Lung (tissue), 11 donors: ENCODE measurements at regions not wholly inside any gene's neighbourhood (a gene's known extent, or its start where the extent isn't known, plus 50 kb on each side); places are given as distances from the start of the nearest gene placed in this dataset.
A peak's percentile ranks its signal among the peaks of the same experiment; 100 is the strongest.

Source experiments
- ATAC-seq: fragments of 200-7000 bp; cut with Tn5 transposase; one replicate; pipeline ENCODE4 v1.9.1; 2020; ENCODE audit warnings: moderate number of reproducible peaks; ENCODE audit not compliant: insufficient read depth, low FRiP score
- DNase-seq, 3 donors: peaks; one replicate each; pipeline ENCODE4 v3.0.0-alpha.2; 2013 to 2017
- H3K27ac ChIP-seq, 2 donors: one replicate each; pipeline ENCODE4 v1.5.1; 2013; ENCODE audit warnings: mild to moderate bottlenecking in 2 of 2, moderate library complexity in 2 of 2, control low read depth in 1 of 2, inconsistent platforms in 1 of 2, low read depth in 1 of 2, low read length in 1 of 2
- H3K27me3 ChIP-seq, 3 donors: one replicate each; pipeline ENCODE4 v1.5.1; 2013; ENCODE audit warnings: low read length in 2 of 3; ENCODE audit not compliant: control insufficient read depth in 3 of 3, insufficient read depth in 3 of 3
- H3K36me3 ChIP-seq, 4 donors: one replicate each; pipeline ENCODE4 v1.5.1; 2013; ENCODE audit warnings: low read length in 4 of 4, mild to moderate bottlenecking in 1 of 4, moderate library complexity in 1 of 4; ENCODE audit not compliant: control insufficient read depth in 4 of 4, insufficient read depth in 4 of 4
- H3K4me1 ChIP-seq, 5 donors: one replicate each; pipeline ENCODE4 v1.5.1; 2013; ENCODE audit warnings: low read length in 5 of 5, mild to moderate bottlenecking in 2 of 5, moderate library complexity in 1 of 5; ENCODE audit not compliant: control insufficient read depth in 5 of 5, insufficient read depth in 5 of 5
- H3K4me3 ChIP-seq: one replicate; pipeline ENCODE4 v1.5.1; 2013; ENCODE audit warnings: mild to moderate bottlenecking, control low read depth, moderate library complexity
- H3K9ac ChIP-seq, 2 donors: one replicate each; pipeline ENCODE4 v1.5.1; 2013; ENCODE audit warnings: low read length in 2 of 2, control low read depth in 1 of 2; ENCODE audit not compliant: insufficient read depth in 1 of 2
- H3K9me3 ChIP-seq, 4 donors: one replicate each; pipeline ENCODE4 v1.5.1; 2013; ENCODE audit warnings: low read length in 3 of 4, mild to moderate bottlenecking in 1 of 4, moderate library complexity in 1 of 4; ENCODE audit not compliant: control insufficient read depth in 4 of 4, insufficient read depth in 3 of 4
- CTCF ChIP-seq: IDR thresholded peaks from 2 replicates; pipeline ENCODE4 v1.5.1; 2012; ENCODE audit warnings: mild to moderate bottlenecking; ENCODE audit errors: control extremely low read depth, extremely low read depth
- WGBS, 2 donors: extraction: QIAGEN DNeasy Blood & Tissue Kit; methylation state at CpG; one replicate each; pipeline ENCODE4 v1.1.7; 2013; 5-methylcytosine and 5-hydroxymethylcytosine counted together
- donor health status: control.
- donor health status: control.
- donor health status: Bipolar disorder and iron deficiency.
- donor health status: healthy.
- donor health status: DM: yes; HTN: yes; CAD: no.

- peaks cover 0 to 8% (median 2%) of the 10 kb centered on the region in 4 donors for H3K9me3 ChIP-seq
- WGBS, 2 donors = 39 to 50% methylated on average over 2 of the region's 2 CpGs
- H3K27me3 ChIP-seq = no peaks in the 10 kb centered on the region
- H3K36me3 ChIP-seq = no peaks in the 10 kb centered on the region
- peak overlapping the region in 1 of 2 donors; percentile 7 for H3K27ac ChIP-seq
- no peak overlapping the region for H3K9ac ChIP-seq
- peaks cover 3 to 25% (median 15%) of the 10 kb centered on the region in 5 donors for H3K4me1 ChIP-seq
- DNase-seq (no peak), ATAC-seq (no peak)
- H3K4me3 ChIP-seq = no peak overlapping the region
- TF ChIP-seq CTCF = no peak
These were observed 126.1 kb downstream of the INHBB start for GRCh38 chr2:120472031-120472430.

- no peak overlapping the region for H3K9ac ChIP-seq
- ATAC-seq = no peak
- 77 to 90% methylated on average over 12 of the region's 12 CpGs for WGBS, 2 donors
- no peak overlapping the region for H3K4me3 ChIP-seq
- peak in 1 of 3 donors; percentile 28 for DNase-seq
- no peak for TF ChIP-seq CTCF
- H3K4me1 ChIP-seq = peaks cover 3 to 25% (median 15%) of the 10 kb centered on the region in 5 donors
- peak overlapping the region in 1 of 2 donors; percentile 82 for H3K27ac ChIP-seq
- H3K36me3 ChIP-seq = no peaks in the 10 kb centered on the region
- H3K9me3 ChIP-seq = peaks cover 0 to 8% (median 2%) of the 10 kb centered on the region in 4 donors
- no peaks in the 10 kb centered on the region for H3K27me3 ChIP-seq
These were observed 127.0 kb downstream of the INHBB start for GRCh38 chr2:120472891-120473309.

- Histone ChIP-seq H3K36me3 (no peaks in the 10 kb centered on the region), H3K9ac (no peak overlapping the region), H3K4me3 (peak overlapping the region; percentile 14), H3K4me1 (peaks cover 3 to 24% (median 15%) of the 10 kb centered on the region in 5 donors), H3K27me3 (no peaks in the 10 kb centered on the region), H3K27ac (peak overlapping the region in 1 of 2 donors; percentile 82), H3K9me3 (peaks cover 0 to 8% (median 2%) of the 10 kb centered on the region in 4 donors)
- WGBS, 2 donors = 55 to 67% methylated on average over 16 of the region's 16 CpGs
- ATAC-seq = no peak
- DNase-seq = no peak
- TF ChIP-seq CTCF = no peak
These were observed 127.8 kb downstream of the INHBB start for GRCh38 chr2:120473522-120474271.
